Stimulated activated naive B cell treated with anti-CD40 and anti-IgM and Interleukin-4, amounts not matched to agents 10 μg/mL and 1 μg/mL and 100 μg/mL, for 72 hours (primary cell): ENCODE measurements at regions not wholly inside any gene's neighbourhood (a gene's known extent, or its start where the extent isn't known, plus 50 kb on each side); places are given as distances from the start of the nearest gene placed in this dataset.

Experiments used
- ATAC-seq, 2 donors: fragments of 150-1000 bp; cut with Tn5 transposase; replicated peaks; 2 replicates each; pipeline ENCODE4 v1.10.0; 2021; ENCODE audit warnings: moderate library complexity in 1 of 2
- DNase-seq: peaks from one replicate; pipeline ENCODE4 v3.0.0; 2021
- H3K27ac Mint-ChIP-seq: one replicate; pipeline ENCODE4 v1.8.0; 2022; ENCODE audit warnings: mild to moderate bottlenecking, mixed read lengths
- H3K27me3 Mint-ChIP-seq, 2 donors: one replicate each; pipeline ENCODE4 v1.8.0; 2022; ENCODE audit warnings: mixed read lengths in 2 of 2
- H3K36me3 Mint-ChIP-seq, 2 donors: one replicate each; pipeline ENCODE4 v1.8.0; 2022; ENCODE audit warnings: mixed read lengths in 2 of 2, mild to moderate bottlenecking in 1 of 2
- H3K4me1 Mint-ChIP-seq, 2 donors: one replicate each; pipeline ENCODE4 v1.8.0; 2022; ENCODE audit warnings: mixed read lengths in 2 of 2, mild to moderate bottlenecking in 1 of 2
- H3K4me3 Mint-ChIP-seq, 2 donors: one replicate each; pipeline ENCODE4 v1.8.0; 2022; ENCODE audit warnings: mild to moderate bottlenecking in 2 of 2, mixed read lengths in 2 of 2, moderate library complexity in 1 of 2
- H3K9me3 Mint-ChIP-seq, 2 donors: one replicate each; pipeline ENCODE4 v1.8.0; 2022; ENCODE audit warnings: mixed read lengths in 2 of 2, mild to moderate bottlenecking in 1 of 2

- no peaks in the 10 kb centered on the region for H3K4me1 Mint-ChIP-seq
- no peak for ATAC-seq
- peaks cover 0 to 6% of the 10 kb centered on the region in 2 donors for H3K27me3 Mint-ChIP-seq
- DNase-seq: no peak
- H3K36me3 Mint-ChIP-seq: no peaks in the 10 kb centered on the region
- no peak overlapping the region for H3K27ac Mint-ChIP-seq
- H3K9me3 Mint-ChIP-seq: no peaks in the 10 kb centered on the region
- no peak overlapping the region for H3K4me3 Mint-ChIP-seq
These were observed 331.8 kb downstream of the CYP26B1 start for GRCh38 chr2:71815701-71816474.

GRCh38 chr2:71814885-71815284, 332.8 kb downstream of the CYP26B1 start:
- H3K36me3 Mint-ChIP-seq: no peaks in the 10 kb centered on the region
- DNase-seq (no peak), ATAC-seq (no peak)
- no peaks in the 10 kb centered on the region for H3K4me1 Mint-ChIP-seq
- H3K4me3 Mint-ChIP-seq: no peak overlapping the region
- H3K9me3 Mint-ChIP-seq: no peaks in the 10 kb centered on the region
- H3K27me3 Mint-ChIP-seq: peaks cover 0 to 6% of the 10 kb centered on the region in 2 donors
- no peak overlapping the region for H3K27ac Mint-ChIP-seq

- Mint-ChIP-seq H3K4me1 (no peaks in the 10 kb centered on the region), H3K27ac (no peak overlapping the region), H3K27me3 (peaks cover 0 to 6% of the 10 kb centered on the region in 2 donors), H3K36me3 (no peaks in the 10 kb centered on the region), H3K4me3 (no peak overlapping the region), H3K9me3 (no peaks in the 10 kb centered on the region)
- DNase-seq (no peak), ATAC-seq (no peak)
These were observed 333.7 kb downstream of the CYP26B1 start for GRCh38 chr2:71813807-71814470.

GRCh38 chr2:71813315-71813714, 334.3 kb downstream of the CYP26B1 start:
- Mint-ChIP-seq H3K36me3 (no peaks in the 10 kb centered on the region), H3K27ac (no peak overlapping the region), H3K4me1 (no peaks in the 10 kb centered on the region), H3K27me3 (peaks cover 0 to 6% of the 10 kb centered on the region in 2 donors), H3K9me3 (no peaks in the 10 kb centered on the region), H3K4me3 (no peak overlapping the region)
- no peak for DNase-seq
- no peak for ATAC-seq

DNA sequence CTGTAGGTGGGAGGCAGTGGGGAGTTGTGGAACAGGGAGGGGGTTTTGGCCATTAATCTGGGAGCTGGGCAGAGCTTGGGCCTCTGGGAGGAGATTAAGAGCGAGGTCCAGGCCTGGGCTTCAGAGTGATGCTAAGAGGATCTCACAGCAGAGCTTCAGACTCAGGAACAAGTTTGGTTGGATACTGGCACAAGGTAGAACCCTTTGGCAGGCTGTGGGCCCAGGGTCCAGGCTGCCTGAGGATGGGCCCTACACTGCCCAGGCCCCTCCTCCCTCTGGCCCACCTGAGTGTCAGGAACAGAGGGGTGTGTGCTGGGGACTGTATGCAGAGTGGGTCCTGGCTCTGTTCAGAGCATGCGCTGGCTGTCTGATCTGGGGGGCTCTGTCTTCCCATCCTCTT, 334.9 kb downstream of the CYP26B1 start:
- Mint-ChIP-seq H3K9me3 (peaks cover 0 to 1% of the 10 kb centered on the region in 2 donors), H3K36me3 (no peaks in the 10 kb centered on the region), H3K27ac (no peak overlapping the region), H3K27me3 (peaks cover 0 to 6% of the 10 kb centered on the region in 2 donors), H3K4me3 (no peak overlapping the region), H3K4me1 (no peaks in the 10 kb centered on the region)
- ATAC-seq (no peak), DNase-seq (no peak)

DNA sequence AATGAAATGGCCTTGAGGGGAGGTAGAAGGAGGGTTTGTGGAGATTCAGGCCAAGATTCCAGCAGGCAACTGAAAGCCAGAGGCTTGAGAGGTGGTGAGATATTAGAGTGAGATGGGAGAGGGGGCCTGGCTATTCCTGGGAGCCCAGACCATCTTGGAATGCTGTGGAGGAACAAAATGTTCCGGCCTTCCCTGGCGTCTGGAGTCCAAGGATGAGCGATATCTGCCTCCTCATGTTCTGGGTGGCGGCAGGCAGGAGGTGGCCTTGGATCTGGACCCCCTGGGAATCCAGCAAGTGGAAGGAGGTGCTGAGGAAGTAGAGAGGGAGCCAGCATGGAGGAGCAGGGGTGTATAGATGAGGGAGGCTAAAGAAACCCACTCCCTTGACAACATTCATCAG, 335.9 kb downstream of the CYP26B1 start:
- peaks cover 0 to 1% of the 10 kb centered on the region in 2 donors for H3K9me3 Mint-ChIP-seq
- no peak overlapping the region for H3K4me3 Mint-ChIP-seq
- no peak for DNase-seq
- H3K27ac Mint-ChIP-seq: no peak overlapping the region
- peaks cover 0 to 6% of the 10 kb centered on the region in 2 donors for H3K27me3 Mint-ChIP-seq
- H3K4me1 Mint-ChIP-seq: no peaks in the 10 kb centered on the region
- H3K36me3 Mint-ChIP-seq: no peaks in the 10 kb centered on the region
- no peak for ATAC-seq

DNA sequence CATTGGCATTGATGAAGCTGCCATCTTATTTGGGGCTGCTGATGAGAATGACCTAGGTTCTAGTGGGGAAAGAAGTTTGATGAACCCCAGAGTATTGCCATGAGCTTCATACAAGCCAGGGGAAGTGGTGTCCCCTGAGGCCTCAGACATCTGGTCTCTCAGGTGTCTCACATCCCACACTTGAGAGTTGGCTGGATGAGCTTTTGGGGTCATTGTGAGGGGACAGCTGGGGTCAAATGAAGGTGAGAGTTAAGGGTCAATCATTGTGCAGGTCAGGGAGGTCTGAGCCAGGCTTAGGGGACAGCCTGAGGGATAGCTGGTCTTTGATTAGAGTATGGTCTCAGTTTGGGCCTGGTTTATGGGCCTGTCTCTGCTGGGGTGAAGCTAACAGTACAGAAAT, 336.5 kb downstream of the CYP26B1 start:
- Mint-ChIP-seq H3K9me3 (peaks cover 0 to 1% of the 10 kb centered on the region in 2 donors), H3K27ac (no peak overlapping the region), H3K27me3 (peaks cover 0 to 6% of the 10 kb centered on the region in 2 donors), H3K36me3 (no peaks in the 10 kb centered on the region), H3K4me1 (no peaks in the 10 kb centered on the region), H3K4me3 (no peak overlapping the region)
- DNase-seq (no peak), ATAC-seq (no peak)

DNA sequence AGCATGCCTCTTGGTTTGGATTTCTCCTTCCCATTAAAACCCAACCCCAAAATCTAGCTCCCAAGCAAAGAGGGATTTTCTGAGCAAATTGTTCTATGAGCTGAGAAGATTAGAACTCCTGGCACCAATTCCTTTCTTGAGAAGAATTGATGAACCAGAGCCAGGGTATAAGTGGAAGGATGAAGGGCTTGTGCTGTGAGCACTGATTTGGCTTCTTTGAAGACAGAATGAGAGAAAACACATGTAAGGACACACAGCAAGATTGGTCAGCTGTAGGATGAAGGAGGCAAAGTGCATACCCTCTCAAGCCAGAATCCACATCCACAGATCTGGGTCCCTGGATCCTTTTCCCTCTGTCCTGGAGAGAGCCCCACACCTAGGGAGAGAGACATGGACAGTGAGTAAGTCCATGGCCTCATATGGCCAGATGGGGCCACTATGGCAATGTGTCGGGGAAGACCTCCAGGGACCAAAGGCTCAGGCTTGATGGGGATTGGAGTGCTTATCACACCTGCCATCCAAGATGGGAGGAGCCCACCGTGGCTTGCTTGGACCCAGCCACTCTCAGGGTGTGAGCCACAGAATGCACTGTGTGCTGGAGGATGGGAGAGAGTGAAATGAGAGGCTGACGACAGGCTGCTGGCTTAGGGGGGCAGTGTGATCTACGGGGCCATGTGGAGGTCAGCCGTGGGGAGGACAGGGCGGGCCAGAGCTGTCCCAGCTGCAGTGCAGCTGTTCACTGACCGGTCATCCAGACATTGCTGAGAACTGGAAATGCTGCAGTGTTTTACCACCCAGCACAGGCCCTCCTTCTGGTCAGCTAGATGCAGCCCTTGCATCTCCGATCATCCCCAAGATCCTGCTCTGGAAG, 339.8 kb downstream of the CYP26B1 start:
- ATAC-seq: no peak
- no peak overlapping the region for H3K4me3 Mint-ChIP-seq
- H3K36me3 Mint-ChIP-seq: no peaks in the 10 kb centered on the region
- no peak for DNase-seq
- peaks cover 0 to 3% of the 10 kb centered on the region in 2 donors for H3K9me3 Mint-ChIP-seq
- no peaks in the 10 kb centered on the region for H3K27me3 Mint-ChIP-seq
- H3K27ac Mint-ChIP-seq: no peak overlapping the region
- H3K4me1 Mint-ChIP-seq: no peaks in the 10 kb centered on the region

- no peak for DNase-seq
- Mint-ChIP-seq H3K9me3 (peaks cover 0 to 3% of the 10 kb centered on the region in 2 donors), H3K27me3 (peaks cover 5 to 6% of the 10 kb centered on the region in 2 donors), H3K4me1 (no peaks in the 10 kb centered on the region), H3K27ac (no peak overlapping the region), H3K36me3 (no peaks in the 10 kb centered on the region), H3K4me3 (no peak overlapping the region)
- no peak for ATAC-seq
These were observed 341.2 kb downstream of the CYP26B1 start for GRCh38 chr2:71806432-71806831.

DNA sequence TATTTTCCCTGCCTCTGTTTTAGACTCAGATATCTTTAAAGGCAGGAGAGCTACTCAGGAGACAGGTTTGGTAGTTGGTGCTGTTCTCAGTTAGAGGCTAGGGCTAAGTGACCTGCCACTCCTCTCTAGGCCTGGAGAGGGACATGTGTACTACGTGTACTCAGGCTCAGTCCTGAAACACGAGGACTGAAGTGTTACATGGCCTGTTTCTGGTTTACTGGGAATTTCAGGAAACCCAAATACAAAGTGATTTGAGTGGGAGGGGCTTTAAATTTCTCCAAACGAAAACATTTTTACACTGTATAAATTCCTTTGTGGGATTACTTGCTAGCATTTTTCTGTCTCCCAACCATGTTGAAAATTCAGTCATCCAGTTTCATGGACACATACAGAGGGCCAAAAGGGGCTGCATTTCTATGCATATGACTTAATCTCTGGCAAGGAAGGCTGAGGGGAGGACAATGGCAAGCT, 343.3 kb downstream of the CYP26B1 start:
- Mint-ChIP-seq H3K4me3 (no peak overlapping the region), H3K27me3 (peaks cover 6 to 11% of the 10 kb centered on the region in 2 donors), H3K27ac (no peak overlapping the region), H3K4me1 (no peaks in the 10 kb centered on the region), H3K36me3 (no peaks in the 10 kb centered on the region), H3K9me3 (peaks cover 0 to 3% of the 10 kb centered on the region in 2 donors)
- no peak for ATAC-seq
- DNase-seq: no peak

GRCh38 chr2:71803398-71803797, 344.3 kb downstream of the CYP26B1 start:
- no peak overlapping the region for H3K4me3 Mint-ChIP-seq
- peaks cover 0 to 3% of the 10 kb centered on the region in 2 donors for H3K9me3 Mint-ChIP-seq
- H3K36me3 Mint-ChIP-seq: no peaks in the 10 kb centered on the region
- no peak overlapping the region for H3K27ac Mint-ChIP-seq
- ATAC-seq: no peak
- H3K27me3 Mint-ChIP-seq: peaks cover 6 to 11% of the 10 kb centered on the region in 2 donors
- H3K4me1 Mint-ChIP-seq: no peaks in the 10 kb centered on the region
- no peak for DNase-seq

- Mint-ChIP-seq H3K4me3 (no peak overlapping the region), H3K4me1 (no peaks in the 10 kb centered on the region), H3K27me3 (peaks cover 6 to 11% of the 10 kb centered on the region in 2 donors), H3K36me3 (no peaks in the 10 kb centered on the region), H3K9me3 (peaks cover 0 to 2% of the 10 kb centered on the region in 2 donors), H3K27ac (no peak overlapping the region)
- DNase-seq: no peak
- ATAC-seq: no peak
These were observed 345.1 kb downstream of the CYP26B1 start for GRCh38 chr2:71802556-71802955.

- H3K9me3 Mint-ChIP-seq: peaks cover 0 to 2% of the 10 kb centered on the region in 2 donors
- H3K36me3 Mint-ChIP-seq: no peaks in the 10 kb centered on the region
- DNase-seq: no peak
- H3K4me1 Mint-ChIP-seq: no peaks in the 10 kb centered on the region
- H3K27ac Mint-ChIP-seq: no peak overlapping the region
- no peak overlapping the region for H3K4me3 Mint-ChIP-seq
- peaks cover 6 to 11% of the 10 kb centered on the region in 2 donors for H3K27me3 Mint-ChIP-seq
- no peak for ATAC-seq
These were observed 345.7 kb downstream of the CYP26B1 start for GRCh38 chr2:71801969-71802368.

- no peak for DNase-seq
- Mint-ChIP-seq H3K27ac (no peak overlapping the region), H3K4me1 (no peaks in the 10 kb centered on the region), H3K27me3 (peaks cover 6 to 11% of the 10 kb centered on the region in 2 donors), H3K36me3 (no peaks in the 10 kb centered on the region), H3K4me3 (no peak overlapping the region), H3K9me3 (peaks cover 0 to 2% of the 10 kb centered on the region in 2 donors)
- no peak for ATAC-seq
These were observed 346.1 kb downstream of the CYP26B1 start for GRCh38 chr2:71801556-71801955.
